Progenitor cell of endocrine pancreas (in vitro differentiated cells): ENCODE measurements at regions not wholly inside any gene's neighbourhood (a gene's known extent, or its start where the extent isn't known, plus 50 kb on each side); places are given as distances from the start of the nearest gene placed in this dataset.

ENCODE experiments used
- DNase-seq: peaks from one replicate; pipeline ENCODE4 v3.0.0; 2021; ENCODE audit warnings: low spot score; ENCODE audit not compliant: unreplicated experiment
- H3K27ac Mint-ChIP-seq: 2 replicates; pipeline ENCODE4 v1.8.0; 2021; ENCODE audit warnings: mild to moderate bottlenecking, moderate library complexity, mixed read lengths
- H3K27me3 Mint-ChIP-seq: 2 replicates; pipeline ENCODE4 v1.8.0; 2021; ENCODE audit warnings: mixed read lengths
- H3K36me3 Mint-ChIP-seq: 2 replicates; pipeline ENCODE4 v1.8.0; 2022; ENCODE audit warnings: mixed read lengths; ENCODE audit not compliant: insufficient read depth
- H3K4me1 Mint-ChIP-seq: 2 replicates; pipeline ENCODE4 v1.8.0; 2021; ENCODE audit warnings: low read depth, mixed read lengths
- H3K4me3 Mint-ChIP-seq: 2 replicates; pipeline ENCODE4 v1.8.0; 2021; ENCODE audit warnings: low read depth, mild to moderate bottlenecking, moderate library complexity, mixed read lengths
- H3K9me3 Mint-ChIP-seq: 2 replicates; pipeline ENCODE4 v1.8.0; 2021; ENCODE audit warnings: low read depth, mixed read lengths
- CTCF ChIP-seq: fragments of 200-600 bp; sonication (generic); IDR thresholded peaks from one replicate; pipeline ENCODE4 v1.5.0; 2021; ENCODE audit warnings: antibody characterized with exemption, mild to moderate bottlenecking; ENCODE audit not compliant: unreplicated experiment

GRCh38 chr14:100667656-100668055, 59.0 kb upstream of the DLK1 start:
- TF ChIP-seq CTCF: no peak
- Mint-ChIP-seq H3K36me3 (no peaks in the 10 kb centered on the region), H3K9me3 (no peaks in the 10 kb centered on the region), H3K4me3 (no peak overlapping the region), H3K4me1 (peaks cover 34% of the 10 kb centered on the region), H3K27ac (no peak overlapping the region), H3K27me3 (peaks cover 31% of the 10 kb centered on the region)
- DNase-seq: no peak

GRCh38 chr14:100668352-100668751, 58.3 kb upstream of the DLK1 start:
- no peak for TF ChIP-seq CTCF
- no peak overlapping the region for H3K27ac Mint-ChIP-seq
- H3K36me3 Mint-ChIP-seq: no peaks in the 10 kb centered on the region
- no peak for DNase-seq
- no peaks in the 10 kb centered on the region for H3K9me3 Mint-ChIP-seq
- H3K4me3 Mint-ChIP-seq: no peak overlapping the region
- peaks cover 41% of the 10 kb centered on the region for H3K4me1 Mint-ChIP-seq
- H3K27me3 Mint-ChIP-seq: peaks cover 32% of the 10 kb centered on the region

DNA sequence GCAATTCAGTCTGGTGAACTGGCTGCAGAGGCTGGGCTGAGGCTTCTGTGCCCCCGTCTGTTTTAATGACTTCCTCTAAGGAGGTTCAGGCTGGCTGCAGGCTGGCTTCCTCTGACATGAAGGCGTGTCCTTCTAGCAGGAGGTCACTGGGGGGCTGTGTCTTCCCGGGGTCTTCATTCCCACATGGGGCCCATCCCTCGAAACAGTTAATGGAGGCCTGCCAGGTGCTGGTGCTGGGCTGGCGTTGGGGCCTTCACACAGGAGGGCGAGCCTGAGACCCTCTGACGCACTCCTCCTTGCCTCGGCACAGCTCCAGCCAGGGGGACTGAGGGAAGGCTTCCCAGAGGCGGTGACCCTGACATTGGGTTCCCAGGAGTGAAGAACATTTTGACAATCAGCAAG, 57.7 kb upstream of the DLK1 start:
- Mint-ChIP-seq H3K27ac (no peak overlapping the region), H3K36me3 (no peaks in the 10 kb centered on the region), H3K27me3 (peaks cover 38% of the 10 kb centered on the region), H3K4me3 (no peak overlapping the region), H3K9me3 (no peaks in the 10 kb centered on the region), H3K4me1 (peaks cover 47% of the 10 kb centered on the region)
- TF ChIP-seq CTCF: no peak
- no peak for DNase-seq

DNA sequence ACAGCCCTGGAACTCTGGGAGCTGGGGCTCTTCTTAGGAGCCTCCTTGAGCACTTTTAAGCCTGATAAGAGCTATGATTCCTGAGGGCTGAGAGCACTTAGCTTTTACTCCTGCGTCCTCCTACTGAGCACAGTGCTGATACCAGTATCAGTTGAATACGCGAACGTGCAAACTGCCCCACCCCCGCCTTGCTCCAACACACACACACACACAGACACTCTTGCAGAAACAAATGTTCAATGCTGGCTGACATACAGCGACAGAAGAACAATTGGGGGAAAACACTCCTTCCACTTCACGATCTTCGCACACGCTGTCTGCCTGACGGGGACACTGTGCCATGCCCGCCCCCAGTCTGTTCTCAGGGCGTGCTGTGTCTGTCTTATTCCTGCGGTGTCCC, 57.2 kb upstream of the DLK1 start:
- Mint-ChIP-seq H3K27me3 (peaks cover 41% of the 10 kb centered on the region), H3K27ac (no peak overlapping the region), H3K4me1 (peaks cover 49% of the 10 kb centered on the region), H3K4me3 (no peak overlapping the region), H3K36me3 (no peaks in the 10 kb centered on the region), H3K9me3 (no peaks in the 10 kb centered on the region)
- DNase-seq: no peak
- TF ChIP-seq CTCF: no peak

GRCh38 chr14:100670017-100670752, 56.5 kb upstream of the DLK1 start:
- Mint-ChIP-seq H3K4me3 (no peak overlapping the region), H3K27ac (no peak overlapping the region)
- no peak for TF ChIP-seq CTCF

More at GRCh38 chr14:100670017-100670752, 56.5 kb upstream of the DLK1 start:
- H3K36me3 Mint-ChIP-seq: no peaks in the 10 kb centered on the region
- no peak for DNase-seq
- H3K9me3 Mint-ChIP-seq: no peaks in the 10 kb centered on the region
- peaks cover 54% of the 10 kb centered on the region for H3K4me1 Mint-ChIP-seq
- H3K27me3 Mint-ChIP-seq: peaks cover 41% of the 10 kb centered on the region
